ENCODE measurements at regions not wholly inside any gene's neighbourhood (a gene's known extent, or its start where the extent isn't known, plus 50 kb on each side); places are given as distances from the start of the nearest gene placed in this dataset.

- H3K9ac ChIP-seq (ENCODE audit: low read depth, low read length) = no peak overlapping the region
- H3K27ac ChIP-seq (ENCODE audit: low read depth, low read length) = no peak overlapping the region
- H3K4me3 ChIP-seq (ENCODE audit: low read length) = no peak overlapping the region
- H3K36me3 ChIP-seq (ENCODE audit: insufficient read depth, low read length) = no peaks in the 10 kb centered on the region
- WGBS = 94% methylated on average over 4 of the region's 4 CpGs
- 0 out of 2 replicates have a peak, but pooled peaks cover 3% of the 10 kb centered on the region for H3K27me3 ChIP-seq (ENCODE audit: insufficient read depth, low read length)
- H3K9me3 ChIP-seq (ENCODE audit: insufficient read depth, low read depth, low read length) = no peaks in the 10 kb centered on the region
- no peaks in the 10 kb centered on the region for H3K4me1 ChIP-seq (ENCODE audit: insufficient read depth, low read length)
Observed at GRCh38 chr17:72302735-72303134, 181.9 kb downstream of the SOX9 start.

- WGBS = 93% methylated on average over 8 of the region's 8 CpGs
- no peaks in the 10 kb centered on the region for H3K9me3 ChIP-seq (ENCODE audit: insufficient read depth, low read depth, low read length)
- no peaks in the 10 kb centered on the region for H3K4me1 ChIP-seq (ENCODE audit: insufficient read depth, low read length)
- H3K27me3 ChIP-seq (ENCODE audit: insufficient read depth, low read length) = no peaks in the 10 kb centered on the region
- no peak overlapping the region for H3K4me3 ChIP-seq (ENCODE audit: low read length)
- no peaks in the 10 kb centered on the region for H3K36me3 ChIP-seq (ENCODE audit: insufficient read depth, low read length)
- H3K27ac ChIP-seq (ENCODE audit: low read depth, low read length) = no peak overlapping the region
- no peak overlapping the region for H3K9ac ChIP-seq (ENCODE audit: low read depth, low read length)
Observed at GRCh38 chr17:72303787-72304733, 183.2 kb downstream of the SOX9 start.

- H3K9me3 ChIP-seq (ENCODE audit: insufficient read depth, low read depth, low read length) = no peaks in the 10 kb centered on the region
- no peaks in the 10 kb centered on the region for H3K4me1 ChIP-seq (ENCODE audit: insufficient read depth, low read length)
- H3K4me3 ChIP-seq (ENCODE audit: low read length) = no peak overlapping the region
- no peaks in the 10 kb centered on the region for H3K27me3 ChIP-seq (ENCODE audit: insufficient read depth, low read length)
- no peak overlapping the region for H3K27ac ChIP-seq (ENCODE audit: low read depth, low read length)
- H3K9ac ChIP-seq (ENCODE audit: low read depth, low read length) = no peak overlapping the region
- 92% methylated on average over 10 of the region's 10 CpGs for WGBS
- H3K36me3 ChIP-seq (ENCODE audit: insufficient read depth, low read length) = no peaks in the 10 kb centered on the region
Observed at GRCh38 chr17:72304859-72305258, 184.0 kb downstream of the SOX9 start.

GRCh38 chr17:72305472-72305871, 184.7 kb downstream of the SOX9 start:
- WGBS = 86% methylated on average over 5 of the region's 6 CpGs

GRCh38 chr17:72306037-72306436, 185.2 kb downstream of the SOX9 start:
- no peaks in the 10 kb centered on the region for H3K4me1 ChIP-seq (ENCODE audit: insufficient read depth, low read length)
- H3K27me3 ChIP-seq (ENCODE audit: insufficient read depth, low read length) = no peaks in the 10 kb centered on the region
- H3K4me3 ChIP-seq (ENCODE audit: low read length) = no peak overlapping the region
- no peaks in the 10 kb centered on the region for H3K36me3 ChIP-seq (ENCODE audit: insufficient read depth, low read length)
- H3K27ac ChIP-seq (ENCODE audit: low read depth, low read length) = no peak overlapping the region
- 89% methylated on average over 6 of the region's 6 CpGs for WGBS
- no peaks in the 10 kb centered on the region for H3K9me3 ChIP-seq (ENCODE audit: insufficient read depth, low read depth, low read length)
- H3K9ac ChIP-seq (ENCODE audit: low read depth, low read length) = no peak overlapping the region

More at GRCh38 chr17:72305472-72305871, 184.7 kb downstream of the SOX9 start:
- Histone ChIP-seq H3K4me3 (ENCODE audit: low read length) (no peak overlapping the region), H3K9me3 (ENCODE audit: insufficient read depth, low read depth, low read length) (no peaks in the 10 kb centered on the region), H3K27me3 (ENCODE audit: insufficient read depth, low read length) (no peaks in the 10 kb centered on the region), H3K4me1 (ENCODE audit: insufficient read depth, low read length) (no peaks in the 10 kb centered on the region), H3K27ac (ENCODE audit: low read depth, low read length) (no peak overlapping the region), H3K36me3 (ENCODE audit: insufficient read depth, low read length) (no peaks in the 10 kb centered on the region), H3K9ac (ENCODE audit: low read depth, low read length) (no peak overlapping the region)

- Histone ChIP-seq H3K36me3 (ENCODE audit: insufficient read depth, low read length) (no peaks in the 10 kb centered on the region), H3K4me3 (ENCODE audit: low read length) (no peak overlapping the region), H3K27me3 (ENCODE audit: insufficient read depth, low read length) (no peaks in the 10 kb centered on the region), H3K4me1 (ENCODE audit: insufficient read depth, low read length) (no peaks in the 10 kb centered on the region), H3K9me3 (ENCODE audit: insufficient read depth, low read depth, low read length) (no peaks in the 10 kb centered on the region), H3K27ac (ENCODE audit: low read depth, low read length) (no peak overlapping the region), H3K9ac (ENCODE audit: low read depth, low read length) (no peak overlapping the region)
- 98% methylated on average over 3 of the region's 3 CpGs for WGBS
Observed at GRCh38 chr17:72307836-72308235, 187.0 kb downstream of the SOX9 start.

- WGBS = 90% methylated on average over 5 of the region's 5 CpGs
- no peaks in the 10 kb centered on the region for H3K36me3 ChIP-seq (ENCODE audit: insufficient read depth, low read length)
- H3K27ac ChIP-seq (ENCODE audit: low read depth, low read length) = no peak overlapping the region
- no peaks in the 10 kb centered on the region for H3K4me1 ChIP-seq (ENCODE audit: insufficient read depth, low read length)
- H3K9me3 ChIP-seq (ENCODE audit: insufficient read depth, low read depth, low read length) = no peaks in the 10 kb centered on the region
- no peak overlapping the region for H3K4me3 ChIP-seq (ENCODE audit: low read length)
- no peaks in the 10 kb centered on the region for H3K27me3 ChIP-seq (ENCODE audit: insufficient read depth, low read length)
- no peak overlapping the region for H3K9ac ChIP-seq (ENCODE audit: low read depth, low read length)
Observed at GRCh38 chr17:72308744-72309385, 188.0 kb downstream of the SOX9 start.

GRCh38 chr17:72311004-72311403, 190.2 kb downstream of the SOX9 start:
- Histone ChIP-seq H3K9ac (ENCODE audit: low read depth, low read length) (no peak overlapping the region), H3K4me1 (ENCODE audit: insufficient read depth, low read length) (no peaks in the 10 kb centered on the region), H3K9me3 (ENCODE audit: insufficient read depth, low read depth, low read length) (no peaks in the 10 kb centered on the region), H3K36me3 (ENCODE audit: insufficient read depth, low read length) (no peaks in the 10 kb centered on the region), H3K27ac (ENCODE audit: low read depth, low read length) (no peak overlapping the region), H3K4me3 (ENCODE audit: low read length) (no peak overlapping the region), H3K27me3 (ENCODE audit: insufficient read depth, low read length) (no peaks in the 10 kb centered on the region)
- WGBS = 100% methylated on average over 1 of the region's 1 CpG

GRCh38 chr17:72315122-72315913, 194.5 kb downstream of the SOX9 start:
- Histone ChIP-seq H3K4me3 (ENCODE audit: low read length) (no peak overlapping the region), H3K27me3 (ENCODE audit: insufficient read depth, low read length) (no peaks in the 10 kb centered on the region), H3K27ac (ENCODE audit: low read depth, low read length) (no peak overlapping the region), H3K36me3 (ENCODE audit: insufficient read depth, low read length) (no peaks in the 10 kb centered on the region), H3K4me1 (ENCODE audit: insufficient read depth, low read length) (no peaks in the 10 kb centered on the region), H3K9me3 (ENCODE audit: insufficient read depth, low read depth, low read length) (no peaks in the 10 kb centered on the region), H3K9ac (ENCODE audit: low read depth, low read length) (no peak overlapping the region)
- WGBS = 92% methylated on average over 4 of the region's 4 CpGs

GRCh38 chr17:72318131-72318530, 197.3 kb downstream of the SOX9 start:
- Histone ChIP-seq H3K27me3 (ENCODE audit: insufficient read depth, low read length) (no peaks in the 10 kb centered on the region), H3K4me3 (ENCODE audit: low read length) (no peak overlapping the region), H3K4me1 (ENCODE audit: insufficient read depth, low read length) (no peaks in the 10 kb centered on the region), H3K9ac (ENCODE audit: low read depth, low read length) (no peak overlapping the region), H3K36me3 (ENCODE audit: insufficient read depth, low read length) (no peaks in the 10 kb centered on the region), H3K27ac (ENCODE audit: low read depth, low read length) (no peak overlapping the region), H3K9me3 (ENCODE audit: insufficient read depth, low read depth, low read length) (no peaks in the 10 kb centered on the region)
- 97% methylated on average over 5 of the region's 5 CpGs for WGBS

- no peaks in the 10 kb centered on the region for H3K9me3 ChIP-seq (ENCODE audit: insufficient read depth, low read depth, low read length)
- 92% methylated on average over 4 of the region's 4 CpGs for WGBS
- H3K36me3 ChIP-seq (ENCODE audit: insufficient read depth, low read length) = no peaks in the 10 kb centered on the region
- H3K4me3 ChIP-seq (ENCODE audit: low read length) = no peak overlapping the region
- H3K4me1 ChIP-seq (ENCODE audit: insufficient read depth, low read length) = 0 out of 2 replicates have a peak, but pooled peaks cover 3% of the 10 kb centered on the region
- no peak overlapping the region for H3K27ac ChIP-seq (ENCODE audit: low read depth, low read length)
- H3K9ac ChIP-seq (ENCODE audit: low read depth, low read length) = no peak overlapping the region
- H3K27me3 ChIP-seq (ENCODE audit: insufficient read depth, low read length) = no peaks in the 10 kb centered on the region
Observed at GRCh38 chr17:72321896-72322295, 201.1 kb downstream of the SOX9 start.

All from HUES64 (cell line).